HEK293 (cell line): ENCODE measurements at regions not wholly inside any gene's neighbourhood (a gene's known extent, or its start where the extent isn't known, plus 50 kb on each side); places are given as distances from the start of the nearest gene placed in this dataset.

Experiments
- CTCF ChIA-PET: fragments of 350-600 bp; formaldehyde crosslinking; extraction: SDS; loops from one replicate; lab custom pipeline; 2021; ENCODE audit warnings: antibody characterized with exemption; lab: Yijun Ruan, JAX
- POLR2A ChIA-PET: fragments of 300-600 bp; formaldehyde crosslinking; extraction: SDS; loops from one replicate; lab custom pipeline; 2020; ENCODE audit warnings: antibody characterized with exemption, inconsistent platforms; lab: Yijun Ruan, JAX
- H3K27ac ChIP-seq: fragments of 200-500 bp; sonication (Bioruptor generic); 2 replicates; pipeline ENCODE4 v1.5.1; 2014; ENCODE audit warnings: low read depth, low read length, control low read depth, inconsistent platforms; ENCODE audit errors: extremely low read depth
- H3K36me3 ChIP-seq, 2 experiments: fragments of 200-500 bp in 1 of 2; sonication (Bioruptor generic) in 1 of 2; 1 replicate in 1 of 2; 2 replicates in 1 of 2; pipeline ENCODE4 v1.5.1; 2014 to 2017; ENCODE audit warnings: inconsistent platforms in 2 of 2, low read length in 2 of 2; ENCODE audit not compliant: control insufficient read depth in 2 of 2, insufficient read depth in 1 of 2
- H3K4me1 ChIP-seq: fragments of 200-500 bp; sonication (Bioruptor generic); 2 replicates; pipeline ENCODE4 v1.5.1; 2014; ENCODE audit warnings: mild to moderate bottlenecking, low read length, inconsistent platforms; ENCODE audit not compliant: control insufficient read depth, insufficient read depth
- H3K4me3 ChIP-seq: 2 replicates; pipeline ENCODE4 v1.5.1; 2011; ENCODE audit warnings: low read depth, mild to moderate bottlenecking, control low read depth, low read length, moderate library complexity
- H3K9me3 ChIP-seq: fragments of 200-500 bp; sonication (Bioruptor generic); 2 replicates; pipeline ENCODE4 v1.5.1; 2014; ENCODE audit warnings: low read depth, low read length, inconsistent platforms; ENCODE audit not compliant: control insufficient read depth, insufficient read depth
- HOXC10 ChIP-seq: sonication (generic); formaldehyde crosslinking; IDR thresholded peaks from 2 replicates; pipeline ENCODE4 v1.8.1; 2023; ENCODE audit warnings: mild to moderate bottlenecking, missing genetic modification reagents
- MYNN ChIP-seq: fragments of 450-650 bp; formaldehyde crosslinking; IDR thresholded peaks from 2 replicates; pipeline ENCODE4 v1.5.1; 2016; ENCODE audit warnings: missing biosample characterization, missing genetic modification characterization, borderline replicate concordance
- PRDM10 ChIP-seq: fragments of 450-650 bp; formaldehyde crosslinking; IDR thresholded peaks from 2 replicates; pipeline ENCODE4 v1.5.1; 2016; ENCODE audit warnings: missing biosample characterization, missing genetic modification characterization
- SCRT1 ChIP-seq: fragments of 450-650 bp; formaldehyde crosslinking; IDR thresholded peaks from 2 replicates; pipeline ENCODE4 v1.5.1; 2016; ENCODE audit warnings: missing biosample characterization, missing genetic modification characterization, borderline replicate concordance
- WT1 ChIP-seq: fragments of 450-650 bp; formaldehyde crosslinking; IDR thresholded peaks from 2 replicates; pipeline ENCODE4 v1.5.1; 2016; ENCODE audit warnings: missing biosample characterization, missing genetic modification characterization
- YY2 ChIP-seq: fragments of 450-650 bp; formaldehyde crosslinking; IDR thresholded peaks from 2 replicates; pipeline ENCODE4 v1.5.1; 2016; ENCODE audit warnings: missing biosample characterization, missing genetic modification characterization
- ZBTB11 ChIP-seq: fragments of 450-650 bp; formaldehyde crosslinking; conservative IDR thresholded peaks from 2 replicates; pipeline ENCODE4 v1.5.1; 2016; ENCODE audit warnings: low read depth, missing biosample characterization, missing genetic modification characterization
- ZBTB6 ChIP-seq: fragments of 450-650 bp; formaldehyde crosslinking; IDR thresholded peaks from 2 replicates; pipeline ENCODE4 v1.5.1; 2017; ENCODE audit warnings: missing biosample characterization, missing genetic modification characterization
- ZFP37 ChIP-seq: fragments of 450-650 bp; formaldehyde crosslinking; IDR thresholded peaks from 2 replicates; pipeline ENCODE4 v1.5.1; 2016; ENCODE audit warnings: missing biosample characterization, missing genetic modification characterization
- ZFP41 ChIP-seq: fragments of 450-650 bp; formaldehyde crosslinking; IDR thresholded peaks from 2 replicates; pipeline ENCODE4 v1.5.1; 2016; ENCODE audit warnings: missing biosample characterization, missing genetic modification characterization, borderline replicate concordance
- ZNF138 ChIP-seq: fragments of 450-650 bp; formaldehyde crosslinking; IDR thresholded peaks from 2 replicates; pipeline ENCODE4 v1.5.1; 2016; ENCODE audit warnings: missing biosample characterization, missing genetic modification characterization, borderline replicate concordance
- ZNF146 ChIP-seq: fragments of 450-650 bp; formaldehyde crosslinking; IDR thresholded peaks from 2 replicates; pipeline ENCODE4 v1.5.1; 2016; ENCODE audit warnings: missing biosample characterization, missing genetic modification characterization
- ZNF239 ChIP-seq: fragments of 450-650 bp; formaldehyde crosslinking; IDR thresholded peaks from 2 replicates; pipeline ENCODE4 v1.5.1; 2016; ENCODE audit warnings: missing biosample characterization, missing genetic modification characterization
- ZNF311 ChIP-seq: fragments of 450-650 bp; formaldehyde crosslinking; IDR thresholded peaks from 2 replicates; pipeline ENCODE4 v1.5.1; 2017; ENCODE audit warnings: missing biosample characterization, missing genetic modification characterization, borderline replicate concordance
- ZNF404 ChIP-seq: fragments of 450-650 bp; formaldehyde crosslinking; IDR thresholded peaks from 2 replicates; pipeline ENCODE4 v1.5.1; 2017; ENCODE audit warnings: missing biosample characterization, missing genetic modification characterization
- ZNF488 ChIP-seq: fragments of 450-650 bp; formaldehyde crosslinking; IDR thresholded peaks from 2 replicates; pipeline ENCODE4 v1.5.1; 2016; ENCODE audit warnings: missing biosample characterization, missing genetic modification characterization
- ZNF518A ChIP-seq: fragments of 450-650 bp; formaldehyde crosslinking; conservative IDR thresholded peaks from 2 replicates; pipeline ENCODE4 v1.5.1; 2016; ENCODE audit warnings: low read depth, missing biosample characterization, missing genetic modification characterization
- ZNF596 ChIP-seq: fragments of 450-650 bp; IDR thresholded peaks from 2 replicates; pipeline ENCODE4 v1.5.0; 2018; ENCODE audit warnings: missing biosample characterization, mild to moderate bottlenecking, missing genetic modification characterization, moderate library complexity
- ZNF768 ChIP-seq: fragments of 450-650 bp; formaldehyde crosslinking; IDR thresholded peaks from 2 replicates; pipeline ENCODE4 v1.5.1; 2018; ENCODE audit warnings: missing biosample characterization, mild to moderate bottlenecking, missing genetic modification characterization

GRCh38 chr3:71973274-71974030 is 188.5 kb upstream of the PROK2 start:
- ChIA-PET POLR2A (no interaction called here), CTCF (interaction anchor here (0.5 kb wide), 1 partner anchor 55 kb away, joined by 4 read pairs; no protein-coding TSS in a partner anchor)
- no peak overlapping the region for H3K27ac ChIP-seq

GRCh38 chr3:71972031-71972430 is 187.1 kb upstream of the PROK2 start:
- Histone ChIP-seq H3K4me1 (no peaks in the 10 kb centered on the region), H3K4me3 (no peak overlapping the region), H3K9me3 (no peaks in the 10 kb centered on the region), H3K27ac (no peak overlapping the region), H3K36me3 (no peaks in the 10 kb centered on the region)
- ChIA-PET POLR2A (no interaction called here), CTCF (no interaction called here)
- TF ChIP-seq ZNF239 (tag by site-specific recombination) (no peak), ZNF488 (tag by site-specific recombination) (no peak), ZNF138 (tag by site-specific recombination) (no peak), PRDM10 (no peak), ZBTB11 (tag by site-specific recombination) (no peak), YY2 (tag by site-specific recombination) (no peak), ZNF404 (no peak), MYNN (tag by site-specific recombination) (no peak), ZFP37 (tag by site-specific recombination) (no peak), HOXC10 (CRISPR knock-in tag) (no peak), ZFP41 (no peak), WT1 (tag by site-specific recombination) (no peak), ZNF518A (tag by site-specific recombination) (no peak)

More at GRCh38 chr3:71973274-71974030, 188.5 kb upstream of the PROK2 start:
- H3K36me3 ChIP-seq, result no peaks in the 10 kb centered on the region
- TF ChIP-seq SCRT1 (no peak), ZNF311 (no peak), ZBTB6 (tag by site-specific recombination) (no peak), ZNF768 (tag by site-specific recombination) (no peak), ZNF596 (no peak), ZNF146 (tag by site-specific recombination) (no peak)
- H3K4me3 ChIP-seq, result no peak overlapping the region
- H3K4me1 ChIP-seq, result peaks cover 2% of the 10 kb centered on the region; the same call in 1 of the 2 replicates
- H3K9me3 ChIP-seq, result no peaks in the 10 kb centered on the region
